ENCODE measurements at regions not wholly inside any gene's neighbourhood (a gene's known extent, or its start where the extent isn't known, plus 50 kb on each side); places are given as distances from the start of the nearest gene placed in this dataset.

DNA sequence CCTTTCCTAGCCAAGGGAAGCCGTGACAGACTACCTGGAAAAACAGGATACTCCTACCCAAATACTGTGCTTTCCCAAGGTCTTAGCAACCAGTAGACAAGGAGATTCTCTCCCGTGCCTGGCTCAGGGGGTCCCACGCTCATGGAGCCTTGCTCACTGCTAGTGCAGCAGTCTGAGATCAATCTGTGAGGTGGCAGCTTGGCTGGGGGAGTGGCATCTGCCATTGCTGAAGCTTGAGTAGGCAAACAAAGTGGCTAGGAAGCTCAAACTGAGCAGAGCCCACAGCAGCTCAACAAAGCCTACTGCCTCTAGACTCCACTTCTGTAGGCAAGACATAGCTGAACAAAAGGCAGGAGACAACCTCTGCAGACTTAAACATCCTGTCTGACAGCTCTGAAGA is 177.1 kb downstream of the PARM1 start:
- no peak for DNase-seq (ENCODE audit: low spot score)

DNA sequence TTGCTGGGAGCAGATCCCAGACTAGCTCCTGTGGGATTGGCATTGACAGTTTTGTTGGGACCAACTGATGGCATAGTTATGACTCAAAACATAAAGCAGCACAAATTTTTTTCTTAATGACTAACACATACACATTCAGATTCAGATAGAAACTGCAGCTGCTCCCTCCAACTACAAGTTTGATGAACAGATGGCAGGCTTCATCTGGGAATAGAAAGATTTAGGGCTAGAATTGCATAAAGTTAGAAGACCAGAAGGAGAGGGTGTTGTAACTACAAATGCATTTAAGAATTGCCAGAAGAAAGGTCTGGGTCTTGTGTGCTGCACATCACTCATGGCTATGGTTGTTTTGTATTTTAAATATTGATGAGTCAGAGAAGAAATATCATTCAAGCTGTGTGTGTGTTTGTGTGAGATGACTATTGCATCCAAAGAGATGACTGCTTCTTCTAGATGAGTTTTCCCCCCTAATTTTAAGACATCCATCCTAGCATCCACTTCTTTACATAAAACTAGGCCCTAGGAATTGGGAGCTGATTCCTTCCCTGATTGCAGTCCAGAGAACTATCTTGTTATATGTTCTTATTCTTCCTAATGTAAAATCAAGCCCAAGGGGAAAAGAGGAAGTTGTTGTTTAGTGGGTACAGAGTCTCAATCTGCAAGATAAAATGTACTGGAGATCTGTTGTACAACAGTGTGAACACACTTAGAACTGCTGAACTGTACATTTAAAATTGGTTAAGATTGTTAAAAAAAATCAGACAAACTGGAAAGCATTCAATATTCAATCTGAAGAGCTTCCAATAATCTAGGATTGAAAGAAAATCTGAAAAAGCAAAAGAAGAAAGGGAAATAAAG is 175.1 kb downstream of the PARM1 start:
- no peak for DNase-seq (ENCODE audit: low spot score)

DNA sequence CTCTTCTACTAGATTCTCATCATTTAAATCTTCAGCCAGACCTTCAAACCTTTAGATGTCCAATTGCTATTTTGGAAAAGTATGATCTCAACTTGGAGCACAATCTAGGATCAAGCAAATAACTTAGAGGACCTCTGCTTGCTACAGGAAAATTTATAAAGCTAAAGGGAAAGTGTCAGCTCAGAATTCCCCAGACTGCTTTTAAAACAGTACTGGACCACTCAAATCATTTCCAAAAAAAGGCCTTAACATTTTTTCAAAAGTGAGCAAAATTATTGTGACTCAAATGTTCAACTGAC is 169.8 kb downstream of the PARM1 start:
- DNase-seq (ENCODE audit: low spot score) = no peak

DNA sequence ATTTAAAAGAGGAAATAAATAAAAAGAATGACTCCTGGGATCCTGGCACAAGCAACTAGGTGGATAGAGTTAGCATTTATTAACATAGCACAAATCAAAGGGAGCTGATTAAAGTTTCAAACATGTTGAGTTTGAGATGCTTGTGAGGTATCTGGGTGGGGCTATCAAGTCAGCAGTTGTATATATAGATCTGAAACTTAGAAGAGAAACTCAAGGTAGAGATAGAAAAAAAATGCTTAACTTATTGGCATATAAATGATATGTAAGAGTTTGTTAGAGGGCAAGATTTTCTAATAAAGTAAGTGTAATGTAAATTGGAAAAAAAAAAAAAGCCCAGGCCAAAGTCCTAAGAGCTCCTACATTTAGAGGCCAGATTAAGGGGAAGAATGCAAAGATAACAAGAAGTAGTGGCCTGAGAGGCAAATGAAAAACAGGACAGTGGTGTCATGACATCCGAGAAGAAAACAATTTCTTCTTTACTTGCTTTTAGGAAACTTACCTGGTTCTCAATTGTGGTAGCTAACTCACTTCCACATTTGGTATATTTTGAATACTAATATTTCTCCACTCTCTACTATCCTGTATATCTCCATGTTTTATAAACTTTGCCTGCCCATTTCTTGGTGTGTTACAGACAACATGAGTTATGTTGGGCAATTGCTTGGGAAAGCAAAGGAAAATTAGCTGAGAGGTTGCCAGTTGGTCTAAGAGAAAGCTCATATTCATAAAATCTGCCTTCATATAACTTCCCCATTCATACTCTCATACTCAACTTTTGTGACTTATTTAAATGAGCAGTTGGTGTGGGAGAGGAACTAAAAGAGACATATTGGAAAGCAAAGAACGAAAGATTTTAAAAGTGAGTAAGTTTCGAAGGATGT is 169.2 kb downstream of the PARM1 start:
- DNase-seq (ENCODE audit: low spot score) = no peak

Measured in H4 (cell line).